ENCODE measurements at regions not wholly inside any gene's neighbourhood (a gene's known extent, or its start where the extent isn't known, plus 50 kb on each side); places are given as distances from the start of the nearest gene placed in this dataset.

GRCh38 chr3:171967137-171967783 is 72.1 kb upstream of the FNDC3B start:
- Mint-ChIP-seq H3K4me1 (ENCODE audit: low read depth) (peaks cover 18% of the 10 kb centered on the region), H3K4me3 (no peak overlapping the region), H3K9me3 (peaks cover 3% of the 10 kb centered on the region)

GRCh38 chr3:171967932-171968678 is 71.3 kb upstream of the FNDC3B start:
- Mint-ChIP-seq H3K36me3 (ENCODE audit: low read depth) (no peaks in the 10 kb centered on the region), H3K27ac (no peak overlapping the region), H3K27me3 (no peaks in the 10 kb centered on the region), H3K4me1 (ENCODE audit: low read depth) (peaks cover 18% of the 10 kb centered on the region), H3K4me3 (no peak overlapping the region), H3K9me3 (peaks cover 3% of the 10 kb centered on the region)

More at GRCh38 chr3:171967137-171967783, 72.1 kb upstream of the FNDC3B start:
- H3K36me3 Mint-ChIP-seq (ENCODE audit: low read depth), result no peaks in the 10 kb centered on the region
- no peaks in the 10 kb centered on the region for H3K27me3 Mint-ChIP-seq
- H3K27ac Mint-ChIP-seq, result no peak overlapping the region

- peaks cover 18% of the 10 kb centered on the region for H3K4me1 Mint-ChIP-seq (ENCODE audit: low read depth)
- H3K27me3 Mint-ChIP-seq, result peaks cover 6% of the 10 kb centered on the region
- no peak overlapping the region for H3K27ac Mint-ChIP-seq
- no peaks in the 10 kb centered on the region for H3K36me3 Mint-ChIP-seq (ENCODE audit: low read depth)
- peaks cover 3% of the 10 kb centered on the region for H3K9me3 Mint-ChIP-seq
- H3K4me3 Mint-ChIP-seq, result no peak overlapping the region
Observed at GRCh38 chr3:171970301-171970788, 69.0 kb upstream of the FNDC3B start.

- Mint-ChIP-seq H3K4me3 (no peak overlapping the region), H3K9me3 (peaks cover 3% of the 10 kb centered on the region), H3K4me1 (ENCODE audit: low read depth) (peaks cover 11% of the 10 kb centered on the region), H3K27me3 (peaks cover 6% of the 10 kb centered on the region), H3K36me3 (ENCODE audit: low read depth) (no peaks in the 10 kb centered on the region), H3K27ac (no peak overlapping the region)
Observed at GRCh38 chr3:171971919-171972514, 67.4 kb upstream of the FNDC3B start.

GRCh38 chr3:171972871-171973348 is 66.5 kb upstream of the FNDC3B start:
- Mint-ChIP-seq H3K4me3 (no peak overlapping the region), H3K27ac (no peak overlapping the region), H3K4me1 (ENCODE audit: low read depth) (peaks cover 9% of the 10 kb centered on the region), H3K9me3 (peaks cover 3% of the 10 kb centered on the region), H3K36me3 (ENCODE audit: low read depth) (no peaks in the 10 kb centered on the region), H3K27me3 (peaks cover 6% of the 10 kb centered on the region)

GRCh38 chr3:171974986-171975837 is 64.2 kb upstream of the FNDC3B start:
- Mint-ChIP-seq H3K9me3 (no peaks in the 10 kb centered on the region), H3K4me3 (no peak overlapping the region), H3K36me3 (ENCODE audit: low read depth) (no peaks in the 10 kb centered on the region), H3K27me3 (peaks cover 6% of the 10 kb centered on the region), H3K27ac (no peak overlapping the region), H3K4me1 (ENCODE audit: low read depth) (peaks cover 10% of the 10 kb centered on the region)

GRCh38 chr3:171976526-171976925 is 62.9 kb upstream of the FNDC3B start:
- Mint-ChIP-seq H3K27ac (no peak overlapping the region), H3K36me3 (ENCODE audit: low read depth) (no peaks in the 10 kb centered on the region), H3K4me3 (no peak overlapping the region), H3K9me3 (no peaks in the 10 kb centered on the region), H3K4me1 (ENCODE audit: low read depth) (peaks cover 9% of the 10 kb centered on the region), H3K27me3 (peaks cover 6% of the 10 kb centered on the region)

GRCh38 chr3:171977441-171977840 is 61.9 kb upstream of the FNDC3B start:
- Mint-ChIP-seq H3K4me1 (ENCODE audit: low read depth) (peaks cover 9% of the 10 kb centered on the region), H3K9me3 (no peaks in the 10 kb centered on the region), H3K27ac (no peak overlapping the region), H3K4me3 (no peak overlapping the region), H3K36me3 (ENCODE audit: low read depth) (no peaks in the 10 kb centered on the region), H3K27me3 (peaks cover 6% of the 10 kb centered on the region)

GRCh38 chr3:171977860-171978259 is 61.5 kb upstream of the FNDC3B start:
- H3K9me3 Mint-ChIP-seq, result no peaks in the 10 kb centered on the region
- no peak overlapping the region for H3K27ac Mint-ChIP-seq
- H3K4me1 Mint-ChIP-seq (ENCODE audit: low read depth), result peaks cover 9% of the 10 kb centered on the region
- no peaks in the 10 kb centered on the region for H3K36me3 Mint-ChIP-seq (ENCODE audit: low read depth)
- H3K27me3 Mint-ChIP-seq, result peaks cover 6% of the 10 kb centered on the region
- no peak overlapping the region for H3K4me3 Mint-ChIP-seq

- Mint-ChIP-seq H3K36me3 (ENCODE audit: low read depth) (no peaks in the 10 kb centered on the region), H3K9me3 (no peaks in the 10 kb centered on the region), H3K27me3 (peaks cover 5% of the 10 kb centered on the region), H3K4me1 (ENCODE audit: low read depth) (peaks cover 9% of the 10 kb centered on the region), H3K4me3 (no peak overlapping the region), H3K27ac (no peak overlapping the region)
Observed at GRCh38 chr3:171978390-171978789, 61.0 kb upstream of the FNDC3B start.

GRCh38 chr3:171979081-171979480 is 60.3 kb upstream of the FNDC3B start:
- no peak overlapping the region for H3K4me3 Mint-ChIP-seq
- H3K27me3 Mint-ChIP-seq, result no peaks in the 10 kb centered on the region
- no peak overlapping the region for H3K27ac Mint-ChIP-seq
- no peaks in the 10 kb centered on the region for H3K36me3 Mint-ChIP-seq (ENCODE audit: low read depth)
- H3K9me3 Mint-ChIP-seq, result no peaks in the 10 kb centered on the region
- H3K4me1 Mint-ChIP-seq (ENCODE audit: low read depth), result peaks cover 9% of the 10 kb centered on the region

GRCh38 chr3:171980578-171981270 is 58.7 kb upstream of the FNDC3B start:
- no peak overlapping the region for H3K4me3 Mint-ChIP-seq
- no peaks in the 10 kb centered on the region for H3K9me3 Mint-ChIP-seq
- peaks cover 5% of the 10 kb centered on the region for H3K27me3 Mint-ChIP-seq
- no peak overlapping the region for H3K27ac Mint-ChIP-seq
- H3K36me3 Mint-ChIP-seq (ENCODE audit: low read depth), result no peaks in the 10 kb centered on the region
- H3K4me1 Mint-ChIP-seq (ENCODE audit: low read depth), result peaks cover 9% of the 10 kb centered on the region

- Mint-ChIP-seq H3K36me3 (ENCODE audit: low read depth) (no peaks in the 10 kb centered on the region), H3K27me3 (peaks cover 5% of the 10 kb centered on the region), H3K27ac (no peak overlapping the region), H3K4me3 (no peak overlapping the region), H3K9me3 (no peaks in the 10 kb centered on the region), H3K4me1 (ENCODE audit: low read depth) (peaks cover 9% of the 10 kb centered on the region)
Observed at GRCh38 chr3:171981271-171981605, 58.1 kb upstream of the FNDC3B start.

GRCh38 chr3:171982828-171983227 is 56.5 kb upstream of the FNDC3B start:
- H3K4me3 Mint-ChIP-seq, result no peak overlapping the region
- peaks cover 11% of the 10 kb centered on the region for H3K4me1 Mint-ChIP-seq (ENCODE audit: low read depth)
- no peaks in the 10 kb centered on the region for H3K9me3 Mint-ChIP-seq
- no peaks in the 10 kb centered on the region for H3K36me3 Mint-ChIP-seq (ENCODE audit: low read depth)
- H3K27me3 Mint-ChIP-seq, result peaks cover 5% of the 10 kb centered on the region
- H3K27ac Mint-ChIP-seq, result no peak overlapping the region
